Spleen (tissue), 7 donors: ENCODE measurements at regions not wholly inside any gene's neighbourhood (a gene's known extent, or its start where the extent isn't known, plus 50 kb on each side); places are given as distances from the start of the nearest gene placed in this dataset.

Experiments
- CTCF ChIP-seq, 11 experiments: fragments of 200-600 bp in 7 of 11; fragments of 450-650 bp in 4 of 11; sonication (generic) in 4 of 11; IDR thresholded peaks in 8 of 11; conservative IDR thresholded peaks in 3 of 11; 1 replicate in 7 of 11; 2 replicates in 4 of 11; pipeline versions ENCODE4 v1.4.0 to v1.8.0; 2016 to 2021; ENCODE audit warnings: antibody characterized with exemption in 11 of 11, inconsistent platforms in 4 of 11, mild to moderate bottlenecking in 1 of 11
- POLR2A ChIP-seq, 3 donors: fragments of 450-650 bp; IDR thresholded peaks; one replicate each; pipeline ENCODE4 v1.5.1; 2017; ENCODE audit warnings: antibody characterized with exemption in 3 of 3, mild to moderate bottlenecking in 1 of 3
- donor health status: DM: no; HTN: no; CAD: no; lungs with moderate emphysema.
- donor health status: DM: no; HTN: no; CAD: no.
- donor health status: DM: no; HTN: no; CAD: no.

GRCh38 chr15:95605098-95605497 is 725.4 kb upstream of the NR2F2 start:
- no peak for TF ChIP-seq CTCF (IDR thresholded peaks at IDR 0.05 in 8 of 11, conservative IDR thresholded peaks at IDR 0.05 in 3 of 11)
- no peak for TF ChIP-seq POLR2A (IDR thresholded peaks at IDR 0.05)
